LHCN-M2 (cell line): ENCODE measurements at regions not wholly inside any gene's neighbourhood (a gene's known extent, or its start where the extent isn't known, plus 50 kb on each side); places are given as distances from the start of the nearest gene placed in this dataset.
"Not testable (repeated sequence)": the region's sequence is repeated elsewhere in the genome, so short reads cannot be mapped to it uniquely, and the experiment has no call there.

Experiments used
- DNase-seq: peaks from one replicate; pipeline ENCODE4 v3.0.0-alpha.2; 2012; ENCODE audit warnings: low read depth

- DNase-seq: no peak
These were observed 872.5 kb upstream of the ADGRL3 start for GRCh38 chr4:60327651-60328050.

GRCh38 chr4:60344908-60345307 lies 855.2 kb upstream of the ADGRL3 start:
- DNase-seq: no peak

- no peak for DNase-seq
These were observed 854.7 kb upstream of the ADGRL3 start for GRCh38 chr4:60345392-60345791.

GRCh38 chr4:60359746-60360367 lies 840.3 kb upstream of the ADGRL3 start:
- DNase-seq: no peak

GRCh38 chr4:60365176-60365575 lies 835.0 kb upstream of the ADGRL3 start:
- DNase-seq: no peak

GRCh38 chr4:60366661-60367060 lies 833.5 kb upstream of the ADGRL3 start:
- no peak for DNase-seq

GRCh38 chr4:60368986-60369385 lies 831.1 kb upstream of the ADGRL3 start:
- no peak for DNase-seq

- no peak for DNase-seq
These were observed 822.1 kb upstream of the ADGRL3 start for GRCh38 chr4:60378010-60378409.

GRCh38 chr4:60384516-60384915 lies 815.6 kb upstream of the ADGRL3 start:
- DNase-seq: no peak

- DNase-seq: no peak
These were observed 810.5 kb upstream of the ADGRL3 start for GRCh38 chr4:60389633-60390032.

GRCh38 chr4:60396341-60397049 lies 803.6 kb upstream of the ADGRL3 start:
- no peak for DNase-seq

- no peak for DNase-seq
These were observed 799.5 kb upstream of the ADGRL3 start for GRCh38 chr4:60400593-60400992.

GRCh38 chr4:60404027-60404426 lies 796.1 kb upstream of the ADGRL3 start:
- no peak for DNase-seq

- no peak for DNase-seq
These were observed 777.7 kb upstream of the ADGRL3 start for GRCh38 chr4:60422439-60422838.

GRCh38 chr4:60423573-60424184 lies 776.4 kb upstream of the ADGRL3 start:
- DNase-seq: not testable (repeated sequence)

- no peak for DNase-seq
These were observed 767.2 kb upstream of the ADGRL3 start for GRCh38 chr4:60432911-60433310.

GRCh38 chr4:60443068-60443467 lies 757.1 kb upstream of the ADGRL3 start:
- no peak for DNase-seq

GRCh38 chr4:60443796-60444195 lies 756.3 kb upstream of the ADGRL3 start:
- DNase-seq: no peak

- DNase-seq: no peak
These were observed 750.1 kb upstream of the ADGRL3 start for GRCh38 chr4:60450054-60450453.

- no peak for DNase-seq
These were observed 747.9 kb upstream of the ADGRL3 start for GRCh38 chr4:60452266-60452665.

- DNase-seq: no peak
These were observed 744.7 kb upstream of the ADGRL3 start for GRCh38 chr4:60455380-60455779.

GRCh38 chr4:60461551-60461950 lies 738.6 kb upstream of the ADGRL3 start:
- DNase-seq: no peak

- no peak for DNase-seq
These were observed 736.1 kb upstream of the ADGRL3 start for GRCh38 chr4:60463857-60464502.
